H1 (cell line): ENCODE measurements at regions not wholly inside any gene's neighbourhood (a gene's known extent, or its start where the extent isn't known, plus 50 kb on each side); places are given as distances from the start of the nearest gene placed in this dataset.

Source experiments
- CTCF ChIA-PET: fragments of 300-600 bp; sonication (Branson Sonifier 250); formaldehyde crosslinking; loops from one replicate; lab custom pipeline; 2021; ENCODE audit not compliant: partially characterized antibody; lab: Charles Lee
- POLR2A ChIA-PET: fragments of 300-600 bp; sonication (Branson Sonifier 250); formaldehyde crosslinking; loops from one replicate; lab custom pipeline; 2021; ENCODE audit warnings: inconsistent platforms; ENCODE audit not compliant: partially characterized antibody; lab: Charles Lee
- DNase-seq, 2 experiments: peaks; one replicate each; pipeline versions ENCODE4 v3.0.0 to v3.0.0-alpha.2; 2010 to 2022; ENCODE audit warnings: low spot score in 2 of 2, low read depth in 1 of 2, mixed read lengths in 1 of 2
- FAIRE-seq: peaks from 2 replicates; lab custom pipeline; 2011; peaks lifted over from hg19 to GRCh38; lab: Jason Lieb, UNC
- H2AFZ ChIP-seq: 2 replicates; pipeline ENCODE4 v1.8.1; 2012; ENCODE audit warnings: low read length, inconsistent platforms
- H2AK5ac ChIP-seq: 2 replicates; pipeline ENCODE4 v1.6.1; 2013; ENCODE audit warnings: low read depth, low read length
- H2BK120ac ChIP-seq: replicated peaks from 2 replicates; pipeline ENCODE3; 2013; ENCODE audit warnings: low read depth, low read length, inconsistent platforms
- H2BK12ac ChIP-seq: 2 replicates; pipeline ENCODE4 v1.6.1; 2013; ENCODE audit warnings: low read depth, low read length
- H2BK15ac ChIP-seq: 2 replicates; pipeline ENCODE4 v1.6.1; 2013; ENCODE audit warnings: low read length
- H2BK20ac ChIP-seq: 2 replicates; pipeline ENCODE4 v1.6.1; 2013; ENCODE audit warnings: low read length
- H2BK5ac ChIP-seq: 2 replicates; pipeline ENCODE4 v1.6.1; 2013; ENCODE audit warnings: low read depth, low read length
- H3K14ac ChIP-seq: 2 replicates; pipeline ENCODE4 v1.6.1; 2013; ENCODE audit warnings: inconsistent platforms; ENCODE audit not compliant: insufficient read length
- H3K18ac ChIP-seq: 2 replicates; pipeline ENCODE4 v1.6.1; 2013; ENCODE audit warnings: low read length; ENCODE audit errors: extremely low read depth
- H3K23ac ChIP-seq: 2 replicates; pipeline ENCODE4 v1.6.1; 2013; ENCODE audit warnings: inconsistent platforms; ENCODE audit not compliant: insufficient read length
- H3K23me2 ChIP-seq: 2 replicates; pipeline ENCODE4 v1.6.1; 2013; ENCODE audit warnings: low read depth, low read length
- H3K27ac ChIP-seq: 2 replicates; pipeline ENCODE4 v1.6.1; 2011; ENCODE audit warnings: low read depth, low read length, inconsistent platforms
- H3K27me3 ChIP-seq, 4 experiments: replicated peaks in 1 of 4; 1 replicate in 1 of 4; 2 replicates in 3 of 4; pipeline versions ENCODE4 v1.6.1 to v1.8.1; 2011 to 2013; ENCODE audit warnings: low read length in 3 of 4, mild to moderate bottlenecking in 3 of 4, inconsistent platforms in 2 of 4, mixed read lengths in 2 of 4, moderate library complexity in 1 of 4; ENCODE audit not compliant: control insufficient read depth in 3 of 4, insufficient read depth in 3 of 4; ENCODE audit errors: extremely low read depth in 1 of 4
- H3K36me3 ChIP-seq, 4 experiments: 2 replicates each; pipeline versions ENCODE4 v1.6.1 to v1.8.1; 2011 to 2013; ENCODE audit warnings: mild to moderate bottlenecking in 4 of 4, low read length in 3 of 4, moderate library complexity in 2 of 4, control low read depth in 1 of 4, inconsistent platforms in 1 of 4; ENCODE audit not compliant: insufficient read depth in 4 of 4, control insufficient read depth in 2 of 4
- H3K4ac ChIP-seq: replicated peaks from 2 replicates; pipeline ENCODE3; 2013; ENCODE audit warnings: low read length, low read depth, mixed read lengths, inconsistent platforms; ENCODE audit not compliant: insufficient read length
- H3K4me1 ChIP-seq, 4 experiments: replicated peaks in 1 of 4; 1 replicate in 1 of 4; 2 replicates in 3 of 4; pipeline versions ENCODE4 v1.6.1 to v1.8.1; 2011 to 2013; ENCODE audit warnings: low read length in 3 of 4, inconsistent platforms in 2 of 4, mixed read lengths in 1 of 4; ENCODE audit not compliant: insufficient read depth in 4 of 4, control insufficient read depth in 3 of 4
- H3K4me2 ChIP-seq, 2 experiments: 2 replicates each; pipeline versions ENCODE4 v1.6.1 to v1.8.1; 2011 to 2013; ENCODE audit warnings: low read depth in 2 of 2, low read length in 2 of 2, control low read depth in 1 of 2, inconsistent platforms in 1 of 2, mild to moderate bottlenecking in 1 of 2; ENCODE audit not compliant: insufficient read depth in 1 of 2
- H3K4me3 ChIP-seq, 4 experiments: fragments of 200-600, 300-600 bp in 1 of 4; sonication (generic), shearing (Covaris generic), sonication (Bioruptor Twin) in 1 of 4; 2 replicates each; pipeline versions ENCODE4 v1.5.1 to v1.8.1; 2011 to 2016; ENCODE audit warnings: low read length in 4 of 4, low read depth in 3 of 4, control low read depth in 2 of 4, inconsistent platforms in 2 of 4, mild to moderate bottlenecking in 2 of 4, mixed read lengths in 1 of 4, moderate library complexity in 1 of 4; ENCODE audit not compliant: insufficient read depth in 2 of 4; ENCODE audit errors: extremely low read depth in 1 of 4
- H3K56ac ChIP-seq: replicated peaks from 2 replicates; pipeline ENCODE3; 2013; ENCODE audit warnings: low read depth, mild to moderate bottlenecking, mixed read lengths, low read length, inconsistent platforms; ENCODE audit not compliant: insufficient read length
- H3K79me1 ChIP-seq: 2 replicates; pipeline ENCODE4 v1.6.1; 2013; ENCODE audit warnings: low read depth, low read length, control low read depth
- H3K79me2 ChIP-seq, 2 experiments: 2 replicates each; pipeline versions ENCODE4 v1.6.1 to v1.8.1; 2012 to 2013; ENCODE audit warnings: low read length in 2 of 2, mild to moderate bottlenecking in 2 of 2, inconsistent platforms in 1 of 2; ENCODE audit not compliant: insufficient read depth in 2 of 2, control insufficient read depth in 1 of 2
- H3K9ac ChIP-seq, 4 experiments: replicated peaks in 1 of 4; 1 replicate in 1 of 4; 2 replicates in 3 of 4; pipeline versions ENCODE4 v1.6.1 to v1.8.1; 2011 to 2013; ENCODE audit warnings: low read depth in 3 of 4, low read length in 3 of 4, control low read depth in 2 of 4, mild to moderate bottlenecking in 2 of 4, moderate library complexity in 2 of 4, inconsistent platforms in 1 of 4; ENCODE audit errors: extremely low read depth in 1 of 4
- H3K9me3 ChIP-seq, 2 experiments: 2 replicates each; pipeline versions ENCODE4 v1.6.1 to v1.8.1; 2012 to 2013; ENCODE audit warnings: mild to moderate bottlenecking in 2 of 2, moderate library complexity in 2 of 2, control low read depth in 1 of 2, inconsistent platforms in 1 of 2, low read depth in 1 of 2, low read length in 1 of 2, mixed read lengths in 1 of 2; ENCODE audit not compliant: insufficient read depth in 2 of 2
- H4K20me1 ChIP-seq, 2 experiments: replicated peaks in 1 of 2; 2 replicates each; pipeline versions ENCODE3 to v1.8.1; 2011 to 2013; ENCODE audit warnings: inconsistent platforms in 2 of 2, low read length in 2 of 2, mild to moderate bottlenecking in 1 of 2; ENCODE audit not compliant: insufficient read depth in 2 of 2, control insufficient read depth in 1 of 2
- H4K5ac ChIP-seq: 2 replicates; pipeline ENCODE4 v1.6.1; 2013; ENCODE audit warnings: low read length, low read depth, mixed read lengths, inconsistent platforms; ENCODE audit not compliant: insufficient read length
- H4K8ac ChIP-seq: 2 replicates; pipeline ENCODE4 v1.8.0; 2013; ENCODE audit warnings: mild to moderate bottlenecking, moderate library complexity, low read length, inconsistent platforms; ENCODE audit not compliant: insufficient read depth; ENCODE audit errors: extremely low read depth
- H4K91ac ChIP-seq: replicated peaks from 2 replicates; pipeline ENCODE3; 2013; ENCODE audit warnings: low read length, mixed read lengths, inconsistent platforms; ENCODE audit not compliant: insufficient read length
- BACH1 ChIP-seq: IDR thresholded peaks from 2 replicates; pipeline ENCODE4 v1.6.1; 2012; ENCODE audit warnings: low read length, improper control_type of control experiment
- CBX8 ChIP-seq: fragments of 300-800, 300-1000 bp; sonication (generic); IDR thresholded peaks from 2 replicates; pipeline ENCODE4 v1.7.1; 2016; ENCODE audit warnings: low read depth, low read length, borderline replicate concordance
- CREB1 ChIP-seq: IDR thresholded peaks from 2 replicates; pipeline ENCODE4 v1.6.1; 2012; ENCODE audit warnings: inconsistent platforms
- HDAC2 ChIP-seq, 2 experiments: fragments of 300-600 bp in 1 of 2; sonication (generic) in 1 of 2; IDR thresholded peaks; 2 replicates each; pipeline ENCODE4 v1.6.1; 2011 to 2012; ENCODE audit warnings: low read depth in 2 of 2, low read length in 2 of 2, mild to moderate bottlenecking in 2 of 2, moderate library complexity in 2 of 2, borderline replicate concordance in 1 of 2, inconsistent platforms in 1 of 2
- JUND ChIP-seq: IDR thresholded peaks from 2 replicates; pipeline ENCODE4 v1.6.1; 2011; ENCODE audit warnings: mild to moderate bottlenecking, improper control_type of control experiment, low read length
- NANOG ChIP-seq: IDR thresholded peaks from 2 replicates; pipeline ENCODE4 v1.6.1; 2011; ENCODE audit warnings: low read length, low read depth, mild to moderate bottlenecking, inconsistent platforms; ENCODE audit not compliant: insufficient read depth, poor library complexity, severe bottlenecking
- RBBP5 ChIP-seq: IDR thresholded peaks from 2 replicates; pipeline ENCODE4 v1.7.1; 2012; ENCODE audit warnings: low read depth, mild to moderate bottlenecking, inconsistent platforms, low read length, moderate library complexity, borderline replicate concordance
- RXRA ChIP-seq: IDR thresholded peaks from 2 replicates; pipeline ENCODE4 v1.6.1; 2011; ENCODE audit warnings: low read depth, mild to moderate bottlenecking, low read length, moderate library complexity; ENCODE audit not compliant: insufficient read depth
- SIN3A ChIP-seq, 2 experiments: IDR thresholded peaks in 1 of 2; conservative IDR thresholded peaks in 1 of 2; 2 replicates each; pipeline ENCODE4 v1.6.1; 2011 to 2012; ENCODE audit warnings: low read length in 2 of 2, improper control_type of control experiment in 1 of 2, low read depth in 1 of 2, mild to moderate bottlenecking in 1 of 2
- TBP ChIP-seq: IDR thresholded peaks from 2 replicates; pipeline ENCODE4 v1.6.1; 2011; ENCODE audit warnings: low read depth, low read length, improper control_type of control experiment
- YY1 ChIP-seq: IDR thresholded peaks from 2 replicates; pipeline ENCODE4 v1.6.1; 2011; ENCODE audit warnings: low read depth, mild to moderate bottlenecking, low read length
- WGBS, 2 experiments: shearing (Covaris generic) in 1 of 2; methylation state at CpG; one replicate each; pipeline versions ENCODE4 v1.1.6 to v1.1.7; 2013 to 2015; ENCODE audit warnings: low lambda C conversion rate in 2 of 2, mixed read lengths in 2 of 2, inconsistent platforms in 1 of 2, low coverage in 1 of 2, missing lambda C conversion rate in 1 of 2; ENCODE audit not compliant: insufficient replicate concordance in 2 of 2, insufficient coverage in 1 of 2, insufficient read length in 1 of 2; ENCODE audit errors: extremely low coverage in 1 of 2, missing lambda C conversion rate in 1 of 2; 5-methylcytosine and 5-hydroxymethylcytosine counted together
- TF ChIP-seq, protein P1 (sequence below): IDR thresholded peaks from 2 replicates; pipeline ENCODE4 v1.6.1; 2011; ENCODE audit warnings: low read length, improper control_type of control experiment

- Histone ChIP-seq H3K14ac (no peak overlapping the region), H3K23me2 (no peaks in the 10 kb centered on the region), H3K4me2 (no peak overlapping the region), H2AK5ac (no peak overlapping the region), H4K8ac (no peak overlapping the region), H3K79me2 (no peaks in the 10 kb centered on the region), H3K9ac (no peak overlapping the region), H4K5ac (no peak overlapping the region), H3K56ac (no peak overlapping the region), H3K79me1 (no peaks in the 10 kb centered on the region), H3K4ac (no peak overlapping the region), H4K20me1 (no peaks in the 10 kb centered on the region), H3K4me3 (no peak overlapping the region), H3K36me3 (no peaks in the 10 kb centered on the region), H4K91ac (no peak overlapping the region), H3K27ac (no peak overlapping the region), H3K9me3 (no peaks in the 10 kb centered on the region), H2BK12ac (no peak overlapping the region), H2BK120ac (no peak overlapping the region), H3K18ac (no peak overlapping the region), H3K23ac (no peak overlapping the region), H2AFZ (no peak overlapping the region), H2BK15ac (no peak overlapping the region), H2BK20ac (no peak overlapping the region), H3K27me3 (peaks cover 2 to 22% (median 14%) of the 10 kb centered on the region in 4 experiments; a peak in 6 of 7 replicates), H2BK5ac (no peak overlapping the region), H3K4me1 (no peaks in the 10 kb centered on the region)
- POLR2A ChIA-PET, result no interaction called here
- no peak for FAIRE-seq
- CTCF ChIA-PET, result no interaction called here
- WGBS, 2 experiments, result 78% methylated on average over 1 of the region's 1 CpG; no CpG with 5 or more reads in 1 of the 2 experiments
- no peak for DNase-seq
- no peak for TF ChIP-seq TBP
- TF ChIP-seq YY1, result no peak
- no peak for TF ChIP-seq SIN3A (conservative IDR thresholded peaks at IDR 0.05 in 1 of 2, IDR thresholded peaks at IDR 0.05 in 1 of 2; ENCODE audit: low read depth in 1 of 2, low read length in 2 of 2)
- no peak for TF ChIP-seq RBBP5
- no peak for TF ChIP-seq NANOG
- TF ChIP-seq RXRA, result no peak
- TF ChIP-seq, protein P1, sequence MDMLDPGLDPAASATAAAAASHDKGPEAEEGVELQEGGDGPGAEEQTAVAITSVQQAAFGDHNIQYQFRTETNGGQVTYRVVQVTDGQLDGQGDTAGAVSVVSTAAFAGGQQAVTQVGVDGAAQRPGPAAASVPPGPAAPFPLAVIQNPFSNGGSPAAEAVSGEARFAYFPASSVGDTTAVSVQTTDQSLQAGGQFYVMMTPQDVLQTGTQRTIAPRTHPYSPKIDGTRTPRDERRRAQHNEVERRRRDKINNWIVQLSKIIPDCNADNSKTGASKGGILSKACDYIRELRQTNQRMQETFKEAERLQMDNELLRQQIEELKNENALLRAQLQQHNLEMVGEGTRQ, result no peak
- no peak for TF ChIP-seq JUND
- TF ChIP-seq HDAC2 (IDR thresholded peaks at IDR 0.05; ENCODE audit: borderline replicate concordance in 1 of 2, low read depth in 2 of 2, low read length in 2 of 2), result no peak
- no peak for TF ChIP-seq CREB1
- no peak for TF ChIP-seq CBX8
- no peak for TF ChIP-seq BACH1
Observed at GRCh38 chr5:77859306-77859705, 83.2 kb upstream of the TBCA start.
